ENCODE measurements at regions not wholly inside any gene's neighbourhood (a gene's known extent, or its start where the extent isn't known, plus 50 kb on each side); places are given as distances from the start of the nearest gene placed in this dataset.

GRCh38 chr7:86366946-86367345, 276.8 kb upstream of the GRM3 start:
- TF ChIP-seq CTCF (IDR thresholded peaks at IDR 0.05 in 4 of 5, conservative IDR thresholded peaks at IDR 0.05 in 1 of 5): no peak
- no peak for TF ChIP-seq POLR2A (IDR thresholded peaks at IDR 0.05)
